HUES6 (cell line): ENCODE measurements at regions not wholly inside any gene's neighbourhood (a gene's known extent, or its start where the extent isn't known, plus 50 kb on each side); places are given as distances from the start of the nearest gene placed in this dataset.

Source experiments
- H3K27ac ChIP-seq: 2 replicates; pipeline ENCODE4 v1.7.0; 2013; ENCODE audit warnings: low read depth, mild to moderate bottlenecking, low read length, inconsistent platforms
- H3K27me3 ChIP-seq: 2 replicates; pipeline ENCODE4 v1.6.1; 2013; ENCODE audit warnings: low read length; ENCODE audit not compliant: control insufficient read depth, insufficient read depth
- H3K36me3 ChIP-seq: 2 replicates; pipeline ENCODE4 v1.6.1; 2013; ENCODE audit warnings: low read length; ENCODE audit not compliant: control insufficient read depth, insufficient read depth
- H3K4me1 ChIP-seq: 2 replicates; pipeline ENCODE4 v1.6.1; 2013; ENCODE audit warnings: low read length; ENCODE audit not compliant: control insufficient read depth, insufficient read depth
- H3K4me3 ChIP-seq: 2 replicates; pipeline ENCODE4 v1.5.1; 2013; ENCODE audit warnings: low read depth, low read length
- H3K9ac ChIP-seq: one replicate; pipeline ENCODE4 v1.6.1; 2013; ENCODE audit warnings: mild to moderate bottlenecking, low read length
- H3K9me3 ChIP-seq: 2 replicates; pipeline ENCODE4 v1.6.1; 2013; ENCODE audit warnings: low read depth, low read length; ENCODE audit not compliant: control insufficient read depth, insufficient read depth

DNA sequence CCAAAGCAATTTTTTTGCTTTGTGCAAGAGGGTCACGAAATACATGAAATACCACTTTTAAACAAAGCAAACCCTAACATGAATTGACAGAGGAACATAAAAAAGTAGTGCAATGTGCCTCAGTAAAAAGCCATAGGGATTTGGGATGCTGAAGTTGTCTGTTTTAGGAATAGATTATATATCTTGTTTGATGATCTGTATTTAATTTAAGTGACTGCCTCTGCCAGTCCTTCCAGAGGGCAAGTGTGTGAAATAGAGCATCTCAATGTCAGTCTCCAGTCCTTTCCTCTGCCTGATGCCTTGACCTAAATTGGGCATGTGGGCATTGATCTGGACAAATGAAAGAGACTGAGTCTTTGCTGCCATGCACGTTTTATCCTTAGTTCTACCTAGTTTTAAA lies 222.8 kb downstream of the PTPRC start:
- Histone ChIP-seq H3K4me1 (no peaks in the 10 kb centered on the region), H3K27me3 (no peaks in the 10 kb centered on the region), H3K9me3 (no peaks in the 10 kb centered on the region), H3K36me3 (no peaks in the 10 kb centered on the region), H3K27ac (no peak overlapping the region), H3K9ac (no peak overlapping the region), H3K4me3 (no peak overlapping the region)

DNA sequence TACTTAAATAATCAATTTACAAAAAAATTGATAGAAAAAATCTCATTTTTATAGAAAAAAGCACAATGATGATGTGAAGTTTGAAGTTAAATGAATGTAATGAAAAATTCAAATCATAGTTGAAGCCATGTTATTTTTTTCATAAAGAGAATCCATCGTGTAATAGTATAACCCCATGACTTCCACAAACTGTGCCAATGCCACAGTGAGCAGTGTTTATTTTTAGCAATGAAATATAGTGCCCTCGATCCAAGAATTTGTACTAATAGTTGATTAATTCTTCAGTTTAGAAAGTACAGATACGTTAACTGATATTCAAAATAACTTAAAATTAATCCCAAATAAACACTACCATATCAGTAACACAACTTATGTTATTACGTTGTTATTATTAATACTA lies 225.9 kb downstream of the PTPRC start:
- Histone ChIP-seq H3K9me3 (no peaks in the 10 kb centered on the region), H3K27me3 (no peaks in the 10 kb centered on the region), H3K27ac (no peak overlapping the region), H3K9ac (no peak overlapping the region), H3K36me3 (no peaks in the 10 kb centered on the region), H3K4me3 (no peak overlapping the region), H3K4me1 (no peaks in the 10 kb centered on the region)

DNA sequence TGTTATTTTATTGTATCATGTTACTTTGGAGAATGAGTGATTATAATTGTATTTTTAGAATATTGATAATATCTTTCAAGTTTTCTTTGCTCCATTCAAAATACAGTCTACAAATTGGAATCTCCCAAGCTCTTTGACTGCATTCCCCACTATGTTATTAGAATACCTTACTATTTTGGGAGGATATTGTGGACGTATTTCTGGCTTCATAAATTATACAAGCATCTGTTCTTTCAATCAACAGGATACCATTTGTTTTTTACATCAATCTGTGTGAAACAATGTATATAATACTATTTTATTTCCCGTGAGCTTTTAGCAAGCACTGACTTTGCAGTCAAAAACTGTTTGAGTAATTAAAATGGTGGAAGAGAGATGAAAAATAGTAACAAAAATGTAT lies 226.5 kb downstream of the PTPRC start:
- H3K27ac ChIP-seq = no peak overlapping the region
- H3K36me3 ChIP-seq = no peaks in the 10 kb centered on the region
- H3K4me3 ChIP-seq = no peak overlapping the region
- no peaks in the 10 kb centered on the region for H3K9me3 ChIP-seq
- H3K27me3 ChIP-seq = no peaks in the 10 kb centered on the region
- no peak overlapping the region for H3K9ac ChIP-seq
- H3K4me1 ChIP-seq = no peaks in the 10 kb centered on the region

DNA sequence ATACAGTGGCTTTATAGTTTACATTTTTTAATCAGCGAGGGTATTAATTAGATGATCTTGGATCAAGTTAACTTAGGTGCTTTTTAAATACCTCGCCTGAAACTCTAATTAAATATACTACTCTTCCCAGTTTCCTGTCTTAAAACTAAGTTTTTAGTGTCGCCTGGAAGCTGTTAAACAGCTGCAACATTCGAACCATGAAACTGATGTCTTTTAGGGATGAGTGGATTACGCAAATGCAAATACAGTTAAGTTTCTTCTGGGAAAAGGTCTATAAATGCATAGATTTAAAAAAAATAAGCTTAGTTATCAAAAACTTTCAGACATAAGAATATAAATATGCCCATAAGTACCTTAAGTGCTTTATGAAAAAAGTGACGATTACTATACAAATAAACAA lies 228.3 kb downstream of the PTPRC start:
- H3K27ac ChIP-seq = no peak overlapping the region
- H3K36me3 ChIP-seq = no peaks in the 10 kb centered on the region
- no peaks in the 10 kb centered on the region for H3K9me3 ChIP-seq
- no peaks in the 10 kb centered on the region for H3K27me3 ChIP-seq
- no peak overlapping the region for H3K9ac ChIP-seq
- H3K4me1 ChIP-seq = no peaks in the 10 kb centered on the region
- H3K4me3 ChIP-seq = no peak overlapping the region

DNA sequence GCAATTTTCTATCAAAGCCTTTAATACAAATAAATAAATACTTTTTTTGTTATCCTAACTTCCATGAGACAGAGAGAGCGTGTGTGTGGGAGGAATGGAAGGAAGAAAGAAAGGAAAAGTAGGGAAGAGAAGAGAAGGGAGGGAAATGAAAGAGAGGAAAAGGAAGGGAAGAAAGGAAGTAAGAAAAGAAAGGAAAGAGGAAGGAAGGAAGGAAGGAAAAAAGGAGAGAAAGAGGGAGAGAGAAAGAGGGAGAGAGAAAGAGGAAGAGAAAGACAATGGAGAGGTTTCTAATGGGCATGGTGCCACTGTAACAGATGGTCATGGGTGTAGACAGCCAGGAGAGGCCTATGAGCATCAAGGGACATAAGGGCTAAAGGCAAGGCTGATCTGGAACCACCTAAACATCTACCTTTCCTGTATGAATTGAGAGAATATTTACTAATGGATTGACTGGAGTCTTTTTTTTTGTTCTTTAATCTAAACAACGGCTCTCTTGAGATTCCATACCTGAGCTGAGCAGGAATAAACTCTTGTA lies 234.9 kb downstream of the PTPRC start:
- no peaks in the 10 kb centered on the region for H3K27me3 ChIP-seq
- H3K36me3 ChIP-seq = no peaks in the 10 kb centered on the region
- H3K4me1 ChIP-seq = no peaks in the 10 kb centered on the region
- no peaks in the 10 kb centered on the region for H3K9me3 ChIP-seq
- no peak overlapping the region for H3K4me3 ChIP-seq
- no peak overlapping the region for H3K9ac ChIP-seq
- no peak overlapping the region for H3K27ac ChIP-seq

DNA sequence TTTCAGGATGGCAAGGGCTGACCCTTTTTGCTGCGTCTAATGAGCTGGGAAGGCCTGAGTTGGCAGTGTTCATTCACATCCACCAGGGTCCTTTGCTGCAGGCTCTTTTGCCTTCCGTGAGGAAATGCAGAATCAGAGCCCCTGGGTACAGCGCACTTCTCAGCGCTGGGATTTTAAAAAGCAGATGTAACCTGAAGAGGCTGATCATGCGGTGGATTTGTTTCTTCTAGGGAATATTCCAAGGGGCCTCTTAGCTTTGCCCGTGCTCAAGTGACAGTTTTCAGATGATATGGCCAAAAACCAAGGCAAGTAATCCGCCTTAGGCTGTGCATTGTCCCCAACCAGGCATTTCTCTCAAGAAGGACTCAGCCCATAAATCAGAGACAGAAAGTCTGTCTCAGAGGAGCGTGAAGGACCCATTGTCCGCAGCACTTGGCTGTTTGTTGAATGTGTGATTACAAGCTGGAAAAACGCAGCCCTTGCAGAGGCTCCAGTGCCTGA lies 237.6 kb downstream of the PTPRC start:
- Histone ChIP-seq H3K27me3 (no peaks in the 10 kb centered on the region), H3K36me3 (no peaks in the 10 kb centered on the region), H3K4me1 (no peaks in the 10 kb centered on the region), H3K9ac (no peak overlapping the region), H3K4me3 (no peak overlapping the region), H3K9me3 (no peaks in the 10 kb centered on the region), H3K27ac (no peak overlapping the region)

DNA sequence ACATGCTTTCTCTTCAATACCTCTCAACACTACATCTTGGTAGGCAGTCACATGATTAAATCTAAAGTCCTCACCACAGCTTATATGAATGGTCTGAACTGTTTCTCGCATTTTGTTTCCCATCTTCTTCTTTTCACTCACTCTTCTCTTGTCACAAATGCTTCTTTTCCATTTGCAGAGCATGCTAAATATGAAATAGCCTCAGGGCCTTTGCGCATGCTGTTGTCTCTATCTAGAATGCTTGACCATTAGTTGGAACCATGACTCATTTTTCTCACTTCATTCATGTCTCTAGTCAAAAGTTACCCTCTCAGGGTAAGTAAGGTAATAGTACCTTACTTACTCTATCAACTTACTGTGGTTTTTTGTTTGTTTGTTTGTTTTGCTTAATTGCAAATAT lies 239.7 kb downstream of the PTPRC start:
- Histone ChIP-seq H3K4me1 (no peaks in the 10 kb centered on the region), H3K4me3 (no peak overlapping the region), H3K36me3 (no peaks in the 10 kb centered on the region), H3K27me3 (no peaks in the 10 kb centered on the region), H3K9me3 (no peaks in the 10 kb centered on the region), H3K27ac (no peak overlapping the region), H3K9ac (no peak overlapping the region)

DNA sequence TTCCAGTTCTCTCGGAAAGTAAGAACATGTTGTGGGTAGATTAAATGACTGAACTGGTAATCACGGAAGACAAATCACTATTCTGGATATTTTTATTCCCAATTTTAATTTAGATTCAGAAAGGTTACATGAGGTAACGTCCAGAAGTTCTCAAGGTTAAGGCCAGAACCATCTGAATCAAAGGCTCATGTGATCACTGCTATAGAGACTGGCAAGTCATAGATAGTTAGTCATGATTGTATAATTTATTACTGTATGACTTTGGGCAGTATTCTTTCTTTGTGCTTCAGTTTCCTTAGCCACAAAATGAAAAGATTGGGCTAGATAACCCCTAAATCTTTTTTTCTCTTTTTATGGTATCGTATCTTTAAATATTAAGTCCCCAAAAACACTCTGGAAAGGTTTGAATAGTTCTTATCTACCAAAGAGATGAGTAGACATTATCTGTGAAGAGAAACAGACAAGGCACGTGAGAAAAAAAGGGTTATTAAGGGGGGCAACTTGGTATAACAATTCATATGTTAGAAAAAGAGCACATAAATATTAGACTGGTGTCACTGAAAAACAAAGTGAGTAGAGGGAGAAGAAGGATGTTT lies 241.0 kb downstream of the PTPRC start:
- no peak overlapping the region for H3K4me3 ChIP-seq
- H3K9me3 ChIP-seq = no peaks in the 10 kb centered on the region
- H3K36me3 ChIP-seq = no peaks in the 10 kb centered on the region
- H3K9ac ChIP-seq = no peak overlapping the region
- H3K4me1 ChIP-seq = no peaks in the 10 kb centered on the region
- H3K27ac ChIP-seq = no peak overlapping the region
- H3K27me3 ChIP-seq = no peaks in the 10 kb centered on the region

DNA sequence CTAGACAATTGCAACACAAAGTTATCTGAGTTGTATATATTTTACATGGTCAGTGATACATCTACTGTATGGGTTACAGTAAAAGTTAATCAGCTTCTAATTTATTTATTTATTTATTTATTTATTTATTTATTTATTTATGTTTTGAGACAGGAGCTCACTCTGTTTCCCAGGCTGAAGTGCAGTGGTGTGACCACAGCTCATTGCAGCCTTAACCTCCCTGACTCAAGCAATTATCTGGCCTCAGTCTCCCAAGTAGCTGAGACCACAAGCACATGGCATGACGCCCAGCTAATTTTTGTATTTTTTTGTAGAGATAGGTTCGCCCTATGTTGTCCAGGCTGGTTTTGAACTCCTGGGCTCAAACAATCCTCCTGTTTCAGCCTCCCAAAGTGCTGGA lies 241.6 kb downstream of the PTPRC start:
- no peaks in the 10 kb centered on the region for H3K36me3 ChIP-seq
- no peaks in the 10 kb centered on the region for H3K27me3 ChIP-seq
- no peak overlapping the region for H3K9ac ChIP-seq
- no peak overlapping the region for H3K27ac ChIP-seq
- H3K4me3 ChIP-seq = no peak overlapping the region
- no peaks in the 10 kb centered on the region for H3K4me1 ChIP-seq
- H3K9me3 ChIP-seq = no peaks in the 10 kb centered on the region

DNA sequence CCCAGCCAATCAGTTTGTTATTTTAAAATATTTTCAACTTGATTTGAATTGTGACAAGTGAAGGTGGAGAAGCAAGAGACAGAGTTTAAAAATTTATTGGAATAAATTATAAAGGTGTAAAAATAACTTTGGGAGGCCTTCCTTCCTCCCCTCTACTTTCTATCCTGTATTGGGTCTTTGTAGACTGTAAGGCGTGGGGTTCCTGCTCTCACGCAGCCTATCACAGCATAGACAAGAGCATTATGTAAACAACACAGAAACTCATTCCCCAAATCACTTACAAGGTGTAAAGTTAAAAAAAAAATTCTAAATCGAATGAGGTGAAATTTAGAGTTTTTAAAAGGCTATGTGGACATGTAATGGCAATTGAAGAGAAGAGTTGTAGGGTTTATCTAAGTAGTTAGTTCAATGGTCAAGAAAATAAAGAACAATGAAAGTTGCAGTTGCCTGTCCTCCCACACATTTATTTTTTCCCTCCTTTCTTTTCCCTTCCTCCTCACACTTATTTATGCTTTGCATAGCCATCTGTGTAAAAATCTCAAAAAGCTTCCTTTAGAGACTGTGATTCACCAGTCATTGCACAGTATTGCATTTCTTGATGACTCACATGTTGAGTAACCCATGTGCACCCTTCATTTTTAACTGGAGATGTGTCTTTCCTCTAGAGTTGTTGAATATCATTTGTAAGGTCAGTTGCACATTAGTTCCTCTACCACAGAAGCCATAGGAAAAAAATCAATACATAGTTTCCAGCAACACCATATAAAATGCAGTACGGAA lies 242.2 kb downstream of the PTPRC start:
- Histone ChIP-seq H3K27ac (no peak overlapping the region), H3K9me3 (no peaks in the 10 kb centered on the region), H3K4me1 (no peaks in the 10 kb centered on the region), H3K27me3 (no peaks in the 10 kb centered on the region), H3K4me3 (no peak overlapping the region), H3K9ac (no peak overlapping the region), H3K36me3 (no peaks in the 10 kb centered on the region)

DNA sequence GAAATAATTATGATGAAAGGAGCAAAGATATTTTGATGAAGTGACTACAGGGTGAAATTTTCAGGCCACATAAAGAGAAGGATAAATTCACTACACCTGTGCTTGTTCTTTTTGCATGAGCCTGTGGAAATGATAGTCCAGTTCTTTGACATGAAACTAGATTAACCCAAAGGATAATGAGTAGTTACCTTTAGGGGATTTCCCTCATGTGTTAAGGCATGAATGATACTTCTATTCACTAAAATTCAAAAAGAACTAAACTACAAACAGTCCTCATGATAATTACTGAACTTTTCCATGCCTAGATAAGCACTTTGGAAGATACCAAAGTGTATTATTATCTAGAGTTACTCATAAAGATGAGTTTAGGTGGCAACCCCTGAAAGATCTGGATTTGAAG lies 244.3 kb downstream of the PTPRC start:
- no peaks in the 10 kb centered on the region for H3K27me3 ChIP-seq
- H3K9ac ChIP-seq = no peak overlapping the region
- no peak overlapping the region for H3K27ac ChIP-seq
- no peaks in the 10 kb centered on the region for H3K36me3 ChIP-seq
- H3K9me3 ChIP-seq = no peaks in the 10 kb centered on the region
- no peaks in the 10 kb centered on the region for H3K4me1 ChIP-seq
- H3K4me3 ChIP-seq = no peak overlapping the region
